C1 segment of cervical spinal cord (tissue), 14 donors: ENCODE measurements at regions not wholly inside any gene's neighbourhood (a gene's known extent, or its start where the extent isn't known, plus 50 kb on each side); places are given as distances from the start of the nearest gene placed in this dataset.
"Not testable (repeated sequence)": the region's sequence is repeated elsewhere in the genome, so short reads cannot be mapped to it uniquely, and the experiment has no call there.

ENCODE experiments used
- DNase-seq, 14 donors: peaks; one replicate each; lab custom pipeline; 2025; lab: John Stamatoyannopoulos, UW

DNA sequence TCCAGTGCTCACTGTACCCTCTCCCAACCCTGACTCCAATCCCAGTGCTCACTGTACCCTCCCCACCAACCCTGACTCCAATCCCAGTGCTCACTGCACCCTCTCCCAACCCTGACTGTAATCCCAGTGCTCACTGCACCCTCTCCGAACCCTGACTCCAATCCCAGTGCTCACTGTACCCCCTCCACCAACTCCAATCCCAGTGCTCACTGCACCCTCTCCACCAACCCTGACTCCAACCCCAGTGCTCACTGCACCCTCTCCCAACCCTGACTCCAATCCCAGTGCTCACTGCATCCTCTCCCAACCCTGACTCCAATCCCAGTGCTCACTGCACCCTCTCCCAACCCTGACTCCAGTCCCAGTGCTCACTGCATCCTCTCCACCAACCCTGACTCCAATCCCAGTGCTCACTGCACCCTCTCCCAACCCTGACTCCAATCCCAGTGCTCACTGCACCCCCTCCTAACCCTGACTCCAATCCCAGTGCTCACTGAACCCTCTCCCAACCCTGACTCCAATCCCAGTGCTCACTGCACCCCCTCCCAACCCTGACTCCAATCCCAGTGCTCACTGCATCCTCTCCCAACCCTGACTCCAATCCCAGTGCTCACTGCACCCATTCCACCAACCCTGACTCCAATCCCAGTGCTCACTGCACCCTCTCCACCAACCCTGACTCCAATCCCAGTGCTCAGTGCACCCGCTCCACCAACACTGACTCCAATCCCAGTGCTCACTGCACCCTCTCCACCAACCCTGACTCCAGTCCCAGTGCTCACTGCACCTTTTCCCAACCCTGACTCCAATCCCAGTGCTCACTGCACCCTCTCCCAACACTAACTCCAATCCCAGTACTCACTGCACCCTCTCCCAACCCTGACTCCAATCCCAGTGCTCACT, 136.3 kb upstream of the ZNF618 start:
- DNase-seq: not testable (repeated sequence)

DNA sequence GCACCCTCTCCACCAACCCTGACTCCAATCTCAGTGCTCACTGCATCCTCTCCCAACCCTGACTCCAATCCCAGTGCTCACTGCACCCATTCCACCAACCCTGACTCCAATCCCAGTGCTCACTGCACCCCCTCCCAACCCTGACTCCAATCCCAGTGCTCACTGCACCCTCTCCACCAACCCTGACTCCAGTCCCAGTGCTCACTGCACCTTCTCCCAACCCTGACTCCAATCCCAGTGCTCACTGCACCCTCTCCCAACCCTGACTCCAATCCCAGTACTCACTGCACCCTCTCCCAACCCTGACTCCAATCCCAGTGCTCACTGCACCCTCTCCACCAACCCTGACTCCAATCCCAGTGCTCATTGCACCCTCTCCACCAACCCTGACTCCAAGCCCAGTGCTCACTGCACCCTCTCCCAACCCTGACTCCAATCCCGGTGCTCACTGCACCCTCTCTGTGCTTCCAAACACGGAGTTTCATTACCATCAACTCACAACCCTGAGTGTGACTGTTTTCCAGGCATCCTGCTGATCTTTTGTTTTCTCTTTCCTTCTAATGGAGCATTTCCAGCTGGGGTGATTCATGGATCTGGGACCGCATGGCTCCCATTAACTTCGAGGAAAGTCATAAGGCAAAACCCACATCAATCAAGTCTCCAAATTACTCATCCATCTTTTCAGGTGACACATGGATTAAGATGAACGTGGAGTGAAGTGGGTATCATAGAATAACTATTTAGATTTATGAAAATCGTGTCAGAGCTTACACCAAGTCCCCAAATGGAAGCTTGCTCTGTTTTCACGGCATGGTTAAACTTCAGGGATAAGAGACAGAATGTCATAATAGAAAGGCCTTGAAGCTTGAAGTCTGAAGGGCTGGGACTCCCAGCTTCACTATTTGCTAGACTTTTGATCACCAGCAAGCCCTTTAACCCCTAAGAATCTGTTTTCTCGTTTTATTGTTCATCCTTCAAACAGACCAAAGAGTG, 135.3 kb upstream of the ZNF618 start:
- DNase-seq: not testable (repeated sequence)

GRCh38 chr9:113741886-113742854, 133.9 kb upstream of the ZNF618 start:
- DNase-seq: no peak

DNA sequence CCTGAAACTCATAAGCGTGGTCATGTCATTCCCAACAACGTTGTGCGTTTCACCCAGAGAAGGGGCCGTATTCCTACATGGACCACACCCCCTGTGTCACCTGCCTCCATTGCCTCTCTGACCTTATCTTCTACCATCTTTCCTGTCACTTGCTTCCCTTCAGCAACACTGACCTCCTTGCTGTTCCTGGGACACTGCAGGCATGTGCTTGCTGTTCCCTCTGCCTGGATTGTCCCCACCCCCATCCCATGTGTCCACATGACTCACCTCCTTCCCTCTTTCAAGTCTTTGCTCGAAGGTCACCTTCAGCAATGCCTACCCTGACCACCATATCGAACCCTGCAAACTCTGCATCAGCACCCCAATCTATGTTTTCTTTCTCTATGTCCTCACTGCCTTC, 133.2 kb upstream of the ZNF618 start:
- no peak for DNase-seq

DNA sequence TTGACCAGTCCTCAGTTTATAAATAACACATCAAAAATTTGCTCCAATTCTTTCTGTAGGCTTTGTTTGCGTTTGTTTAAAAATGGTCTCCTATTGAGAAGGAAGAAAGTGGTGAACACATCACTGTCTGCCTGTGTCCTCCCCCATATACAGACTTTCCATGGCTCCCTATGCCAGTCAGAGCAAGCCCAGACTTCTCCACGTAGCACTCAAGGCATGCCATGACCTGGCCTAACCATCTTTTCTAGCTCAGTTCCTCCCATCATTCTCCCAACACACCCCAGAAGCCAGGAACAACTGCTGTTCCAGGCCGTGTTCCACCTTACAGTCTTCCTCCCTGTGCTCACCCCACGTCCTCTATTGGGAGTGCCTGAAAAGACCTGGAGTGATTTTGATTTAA, 129.6 kb upstream of the ZNF618 start:
- DNase-seq: no peak

DNA sequence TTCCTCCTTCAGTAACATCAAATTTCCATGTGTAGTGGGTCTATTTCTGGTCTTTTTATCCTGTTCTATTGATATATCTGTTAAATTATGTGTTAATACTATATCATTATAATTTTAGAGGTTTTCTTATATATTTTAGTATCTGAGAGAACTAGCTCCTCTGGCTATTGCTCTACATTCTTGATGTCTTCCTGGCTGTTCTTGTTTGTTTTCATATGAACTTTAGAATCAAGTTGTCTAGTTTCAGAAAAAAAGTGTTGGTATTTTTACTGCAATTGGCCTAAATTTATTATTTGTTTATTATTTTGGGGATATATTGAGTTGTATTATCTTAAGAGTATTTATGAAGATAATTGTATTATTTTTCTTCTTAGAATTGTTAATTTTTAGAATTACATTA, 128.0 kb upstream of the ZNF618 start:
- no peak for DNase-seq

- DNase-seq: no peak
Observed at GRCh38 chr9:113753398-113754119, 122.5 kb upstream of the ZNF618 start.

GRCh38 chr9:113754739-113755138, 121.4 kb upstream of the ZNF618 start:
- no peak for DNase-seq

GRCh38 chr9:113755433-113755832, 120.7 kb upstream of the ZNF618 start:
- DNase-seq: no peak

GRCh38 chr9:113756476-113757192, 119.5 kb upstream of the ZNF618 start:
- DNase-seq: no peak

- DNase-seq: no peak
Observed at GRCh38 chr9:113763429-113763828, 112.7 kb upstream of the ZNF618 start.

DNA sequence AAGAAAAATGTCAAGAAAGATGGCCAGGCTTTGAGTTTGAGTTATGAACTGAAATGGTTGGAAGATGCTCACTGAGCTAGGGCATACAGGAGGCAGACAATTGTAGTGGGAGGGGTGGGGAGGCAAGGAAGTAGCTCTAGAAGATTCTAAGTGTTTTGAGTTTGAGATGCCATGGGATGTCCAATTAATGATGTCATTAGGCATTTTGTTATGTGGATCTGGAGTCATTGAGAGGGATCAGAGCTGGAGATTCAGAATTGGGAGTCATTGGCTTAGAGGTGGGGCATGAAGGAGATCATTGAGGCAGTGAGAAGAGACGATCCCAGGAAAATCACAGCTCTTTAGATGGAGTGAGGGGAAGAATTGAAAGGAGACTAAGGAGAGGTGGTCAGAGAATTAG, 111.5 kb upstream of the ZNF618 start:
- DNase-seq: no peak

DNA sequence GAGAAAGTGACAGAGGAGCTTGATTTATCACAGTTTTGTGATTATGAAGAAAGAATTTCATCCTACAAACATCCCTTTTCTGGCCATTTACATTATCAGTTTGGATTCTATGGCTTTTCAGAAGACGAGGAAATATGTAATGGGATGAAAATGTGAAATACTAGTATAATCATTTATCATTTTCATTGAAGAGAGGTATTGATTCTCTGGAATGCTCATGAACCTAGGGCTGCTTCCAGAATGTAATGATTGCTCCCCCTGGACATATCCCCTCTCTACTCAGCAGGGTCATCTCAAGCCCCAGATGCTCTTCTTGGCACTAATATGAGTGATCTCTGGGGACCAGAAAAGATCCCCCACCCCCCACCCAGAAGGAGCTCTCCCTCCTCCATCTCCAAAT, 106.7 kb upstream of the ZNF618 start:
- DNase-seq: no peak

DNA sequence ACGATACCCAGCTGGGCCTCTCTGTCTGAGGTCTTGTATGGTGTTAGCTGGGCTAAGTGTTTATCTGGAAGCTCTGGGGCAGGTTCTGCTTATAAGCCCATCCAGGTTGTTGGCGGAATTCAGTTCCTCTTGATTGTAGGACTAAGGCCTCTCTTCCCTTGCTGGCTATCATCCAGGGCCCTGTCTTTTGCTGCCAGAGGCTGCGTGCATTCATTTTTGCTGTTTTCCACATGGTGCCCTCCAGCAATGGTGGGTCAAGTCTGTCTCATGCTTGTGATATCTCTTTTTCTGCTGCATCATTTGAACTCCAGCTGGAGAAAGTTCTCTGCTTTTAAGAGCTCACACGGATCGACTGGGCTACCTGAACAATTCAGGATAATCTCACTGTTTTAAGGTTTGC, 105.7 kb upstream of the ZNF618 start:
- DNase-seq: no peak

- no peak for DNase-seq
Observed at GRCh38 chr9:113771199-113771598, 104.9 kb upstream of the ZNF618 start.

- no peak for DNase-seq
Observed at GRCh38 chr9:113772121-113772810, 103.8 kb upstream of the ZNF618 start.

DNA sequence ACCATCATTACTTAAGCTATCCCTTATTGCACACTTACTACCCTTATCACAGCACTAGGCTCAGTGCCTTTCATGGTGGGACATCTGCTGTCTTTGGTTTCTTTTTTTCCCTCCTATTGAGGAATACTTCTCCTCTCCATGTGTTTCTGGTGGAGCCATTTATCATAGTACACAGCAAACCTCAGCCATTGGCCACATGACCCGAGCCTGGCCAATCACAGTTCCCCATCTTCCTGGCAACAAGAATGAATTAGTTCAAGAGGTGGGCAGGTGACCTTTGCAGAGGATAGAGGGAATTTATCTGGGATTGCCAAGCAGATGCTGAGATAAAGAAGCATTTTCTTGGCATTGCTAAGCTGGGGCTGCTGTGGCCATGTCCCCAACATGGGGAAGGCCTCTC, 101.1 kb upstream of the ZNF618 start:
- DNase-seq: no peak

GRCh38 chr9:113775749-113776148, 100.4 kb upstream of the ZNF618 start:
- no peak for DNase-seq

DNA sequence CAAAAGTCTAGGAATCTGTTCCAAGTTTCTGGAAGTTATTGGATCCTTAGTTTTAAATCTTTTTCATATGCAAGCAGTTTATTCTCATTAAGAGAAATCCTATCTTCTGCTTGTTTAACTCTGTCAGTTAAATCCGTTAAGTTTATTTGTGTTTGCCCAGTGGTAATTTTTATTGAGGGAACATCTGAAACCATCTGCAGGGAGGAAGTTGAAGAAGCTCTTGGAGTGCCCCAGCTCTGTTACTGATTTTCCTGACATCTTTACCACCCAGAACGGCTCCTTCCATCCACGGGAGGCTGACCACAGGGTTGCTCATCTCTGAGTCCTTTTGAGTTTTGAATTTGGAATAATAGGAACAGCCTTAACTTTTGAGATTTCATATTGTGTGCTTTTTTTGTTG, 99.9 kb upstream of the ZNF618 start:
- no peak for DNase-seq
